ENCODE measurements at regions not wholly inside any gene's neighbourhood (a gene's known extent, or its start where the extent isn't known, plus 50 kb on each side); places are given as distances from the start of the nearest gene placed in this dataset.

GRCh38 chr10:83750604-83751003 lies 388.7 kb upstream of the GHITM start:
- ChIA-PET CTCF (no interaction called here), POLR2A (no interaction called here)
- no peak for TF ChIP-seq CTCF (IDR thresholded peaks at IDR 0.05; ENCODE audit: control extremely low read depth, extremely low read depth, low read depth, missing control alignments)
- no peak for DNase-seq (ENCODE audit: extremely low spot score)

- ChIA-PET CTCF (no interaction called here), POLR2A (no interaction called here)
- no peak for TF ChIP-seq CTCF (IDR thresholded peaks at IDR 0.05; ENCODE audit: control extremely low read depth, extremely low read depth, low read depth, missing control alignments)
- DNase-seq (ENCODE audit: extremely low spot score): no peak
Measured at GRCh38 chr10:83753490-83753889, 385.8 kb upstream of the GHITM start.

- DNase-seq (ENCODE audit: extremely low spot score): no peak
- ChIA-PET POLR2A (no interaction called here), CTCF (interaction anchor here (1.4 kb wide), 1 partner anchor 11 kb away, joined by 3 read pairs; no protein-coding TSS in a partner anchor)
- no peak for TF ChIP-seq CTCF (IDR thresholded peaks at IDR 0.05; ENCODE audit: control extremely low read depth, extremely low read depth, low read depth, missing control alignments)
Measured at GRCh38 chr10:83754857-83755256, 384.5 kb upstream of the GHITM start.

GRCh38 chr10:83760142-83760541 lies 379.2 kb upstream of the GHITM start:
- no peak for TF ChIP-seq CTCF (IDR thresholded peaks at IDR 0.05; ENCODE audit: control extremely low read depth, extremely low read depth, low read depth, missing control alignments)
- CTCF ChIA-PET: interaction anchor here (1.1 kb wide), 1 partner anchor 10 kb away, joined by 3 read pairs; no protein-coding TSS in a partner anchor
- no peak for DNase-seq (ENCODE audit: extremely low spot score)
- POLR2A ChIA-PET: no interaction called here

GRCh38 chr10:83764666-83765065 lies 374.6 kb upstream of the GHITM start:
- no peak for DNase-seq (ENCODE audit: extremely low spot score)
- POLR2A ChIA-PET: no interaction called here
- TF ChIP-seq CTCF (IDR thresholded peaks at IDR 0.05; ENCODE audit: control extremely low read depth, extremely low read depth, low read depth, missing control alignments): no peak
- CTCF ChIA-PET: interaction anchor here (1.1 kb wide), 1 partner anchor 46 kb away, joined by 3 read pairs; no protein-coding TSS in a partner anchor

- ChIA-PET POLR2A (no interaction called here), CTCF (interaction anchor here (0.9 to 1.2 kb wide), 2 partner anchors 10 to 105 kb away, joined by 3 read pairs; no protein-coding TSS in a partner anchor)
- no peak for DNase-seq (ENCODE audit: extremely low spot score)
- TF ChIP-seq CTCF (IDR thresholded peaks at IDR 0.05; ENCODE audit: control extremely low read depth, extremely low read depth, low read depth, missing control alignments): no peak
Measured at GRCh38 chr10:83765731-83766130, 373.6 kb upstream of the GHITM start.

All from GM10248 (cell line).